ENCODE measurements at regions not wholly inside any gene's neighbourhood (a gene's known extent, or its start where the extent isn't known, plus 50 kb on each side); places are given as distances from the start of the nearest gene placed in this dataset.

DNA sequence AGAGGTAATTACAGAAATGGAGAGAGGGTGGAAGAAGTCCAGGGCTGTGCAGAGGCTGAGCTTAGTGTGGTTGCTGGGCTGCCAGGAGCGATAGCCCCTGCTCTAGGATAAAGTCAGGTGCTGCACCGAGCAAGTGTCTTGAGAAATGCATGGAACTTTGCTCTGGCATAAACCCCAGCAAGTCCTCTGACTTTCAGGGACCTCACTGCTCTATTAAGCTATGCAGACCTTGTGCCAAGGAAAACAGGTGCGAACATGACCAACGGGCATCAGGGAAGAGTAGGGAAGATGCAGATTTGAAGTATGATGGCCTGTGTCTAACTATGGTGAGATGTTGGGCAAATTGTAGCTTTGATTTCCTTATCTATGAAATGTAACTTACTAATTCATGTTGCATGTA is 416.8 kb downstream of the NR2F2 start:
- no peak for DNase-seq

DNA sequence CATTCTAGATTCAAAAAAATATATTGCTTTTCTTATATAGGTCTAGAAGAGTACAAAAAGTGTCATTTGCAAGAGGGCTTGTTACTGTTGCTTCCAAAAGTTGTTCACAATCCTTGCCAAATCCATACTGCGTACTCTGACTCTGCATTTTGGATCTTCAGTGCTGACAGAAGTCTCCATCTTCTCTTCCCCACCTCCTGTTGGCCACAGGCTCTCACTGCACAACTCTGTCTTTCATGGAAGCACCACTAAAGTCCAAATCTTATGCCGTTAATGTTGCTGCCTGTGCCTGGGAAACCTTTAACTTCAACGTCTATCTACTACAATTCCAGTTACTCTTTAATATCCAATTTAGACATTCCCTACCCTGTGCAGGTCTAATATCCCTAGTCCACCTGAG is 419.9 kb downstream of the NR2F2 start:
- DNase-seq = no peak

DNA sequence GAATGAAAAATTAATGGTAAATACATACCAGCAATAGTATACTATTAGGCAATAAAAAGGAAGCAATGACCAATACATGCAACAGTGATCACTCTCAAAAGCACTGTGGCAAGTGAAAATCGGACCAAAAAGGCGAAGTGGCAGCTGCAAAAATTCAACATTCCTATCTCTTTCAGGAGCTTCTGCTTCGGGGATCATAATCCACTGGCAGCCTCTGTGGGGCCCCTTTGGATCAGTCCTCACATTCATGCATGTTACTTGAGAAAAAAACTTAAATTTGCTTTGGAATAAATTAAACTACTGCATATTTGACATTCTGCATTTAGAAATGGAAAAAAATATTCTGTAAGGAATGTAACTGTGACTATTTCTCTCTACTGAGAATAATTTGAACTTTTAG is 425.6 kb downstream of the NR2F2 start:
- DNase-seq = no peak

DNA sequence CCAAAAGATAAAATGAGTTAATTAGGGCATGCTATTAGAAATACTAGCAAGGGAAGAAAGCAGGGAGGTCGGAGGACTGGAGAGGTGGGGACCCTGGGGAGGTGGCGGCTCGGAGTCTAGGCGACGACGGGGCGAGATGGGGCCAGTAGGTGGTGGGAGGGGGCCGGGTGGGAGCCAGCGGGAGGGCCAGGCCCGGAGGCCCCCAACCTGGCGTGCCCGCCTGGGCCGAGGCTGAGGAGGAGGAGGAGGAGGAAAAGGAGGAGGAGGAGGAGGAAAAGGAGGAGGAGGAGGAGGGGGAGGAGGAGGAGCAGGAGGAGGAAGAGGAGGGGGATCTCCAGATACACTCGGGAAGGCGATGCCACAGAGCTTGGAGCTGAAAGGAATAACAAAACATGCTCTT is 426.2 kb downstream of the NR2F2 start:
- no peak for DNase-seq

DNA sequence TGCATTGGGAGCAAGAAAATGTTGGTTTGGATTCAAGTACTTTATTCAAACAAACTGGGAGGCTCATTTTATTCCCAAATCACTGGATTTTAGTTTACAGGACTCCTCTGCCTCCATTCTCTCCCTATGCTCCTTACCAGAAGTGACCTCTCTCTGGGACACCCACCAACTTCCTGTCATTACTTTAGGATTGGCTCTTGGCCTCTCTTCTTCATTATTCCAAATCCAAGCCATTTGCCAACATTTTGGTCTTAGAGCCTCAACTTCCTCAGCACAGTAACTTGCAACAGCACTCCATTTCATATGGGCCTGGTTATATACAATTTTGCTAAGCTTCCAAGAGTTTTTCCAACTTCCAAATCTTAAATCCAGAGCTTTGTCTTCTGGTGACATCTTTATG is 432.1 kb downstream of the NR2F2 start:
- no peak for DNase-seq

DNA sequence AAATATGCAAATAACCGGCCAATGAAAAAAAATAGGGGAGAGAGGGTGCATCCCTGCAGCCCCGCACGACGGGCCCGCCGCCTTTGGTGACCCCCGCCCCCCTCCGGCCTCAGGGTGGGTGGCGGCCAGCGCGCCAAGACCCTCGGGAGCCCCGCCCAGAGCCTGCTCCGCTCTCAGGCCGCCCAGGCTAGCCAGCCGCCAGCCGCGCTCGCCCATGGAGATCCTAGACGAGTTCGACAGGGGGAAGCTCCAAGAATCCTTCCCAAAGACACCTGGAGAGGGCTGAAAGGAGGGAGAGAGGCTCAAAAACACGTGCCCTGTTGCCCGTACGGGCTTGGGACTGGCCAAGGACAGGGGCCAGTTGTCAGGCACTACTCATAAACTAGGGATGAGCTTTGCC is 434.0 kb downstream of the NR2F2 start:
- DNase-seq = no peak

DNA sequence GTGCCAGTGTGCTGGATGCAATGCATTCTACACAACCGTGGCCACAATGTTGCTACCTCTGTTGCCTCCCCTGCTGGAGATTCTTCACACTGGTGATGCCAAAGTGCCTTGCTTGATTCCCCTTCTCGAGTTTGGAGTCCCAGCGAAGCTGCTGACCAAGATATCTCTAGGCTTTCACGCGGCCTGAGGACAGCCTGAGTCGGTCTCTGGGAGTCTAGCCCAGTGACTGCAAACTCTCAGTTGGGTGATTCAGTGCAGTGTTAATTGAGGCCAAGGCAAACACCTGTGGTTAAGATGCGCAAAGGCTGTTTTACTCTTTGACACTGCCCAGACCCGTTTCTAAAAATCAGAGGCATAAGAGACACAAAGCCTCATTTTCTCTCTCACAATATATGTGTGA is 434.4 kb downstream of the NR2F2 start:
- DNase-seq = no peak

DNA sequence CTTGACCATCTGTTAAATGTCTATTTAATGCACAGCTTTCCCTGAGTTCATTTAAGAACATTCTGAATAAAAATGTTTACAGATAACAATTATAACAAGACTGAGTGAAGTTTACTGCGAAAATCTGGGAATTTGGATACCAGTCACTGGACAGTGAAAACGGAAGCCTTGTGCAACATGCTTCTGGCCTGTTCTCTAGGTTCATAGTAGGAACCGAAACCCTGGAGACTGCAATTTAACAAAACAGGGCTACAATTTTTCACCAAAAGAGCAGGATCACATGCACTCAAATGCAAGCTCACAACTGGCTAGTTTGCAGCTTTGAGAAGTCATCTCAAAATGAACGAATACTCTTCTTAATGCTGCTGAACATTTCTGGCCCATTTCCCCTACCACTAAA is 435.9 kb downstream of the NR2F2 start:
- DNase-seq = no peak

DNA sequence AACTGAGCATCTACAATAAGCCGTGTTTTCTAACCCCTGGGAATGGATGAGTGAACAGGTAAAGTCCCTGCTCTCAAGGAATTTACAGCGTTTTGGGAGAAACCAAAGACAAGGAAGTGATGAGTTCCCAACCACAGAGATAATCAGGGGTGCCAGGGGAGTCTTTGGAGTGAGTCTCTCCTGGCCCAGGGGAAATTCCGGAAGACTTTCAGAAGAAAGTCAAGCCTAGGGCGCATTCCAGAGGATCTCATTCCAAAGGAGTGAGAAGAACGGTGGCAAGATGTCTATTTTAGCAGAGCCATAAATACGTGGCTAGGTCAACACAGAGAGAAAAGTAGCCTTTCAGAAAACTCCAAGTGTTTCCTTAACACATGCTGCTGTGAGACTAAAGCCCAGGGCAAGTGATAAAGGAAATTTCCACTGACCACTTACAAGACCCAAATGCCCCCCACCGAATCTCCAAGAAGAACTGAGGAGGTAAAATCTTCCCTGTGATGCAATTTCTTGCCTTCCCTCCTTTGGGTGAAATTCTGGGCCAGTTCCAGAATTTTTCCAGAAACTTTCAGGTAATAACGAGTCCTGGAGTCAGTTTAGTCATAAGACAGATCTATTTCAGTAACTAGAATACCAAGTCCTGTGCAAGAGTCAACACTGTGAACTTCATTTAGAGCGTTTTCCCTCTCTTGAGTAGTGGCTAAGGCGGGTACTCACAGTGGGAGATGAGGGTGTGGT is 437.4 kb downstream of the NR2F2 start:
- no peak for DNase-seq

DNA sequence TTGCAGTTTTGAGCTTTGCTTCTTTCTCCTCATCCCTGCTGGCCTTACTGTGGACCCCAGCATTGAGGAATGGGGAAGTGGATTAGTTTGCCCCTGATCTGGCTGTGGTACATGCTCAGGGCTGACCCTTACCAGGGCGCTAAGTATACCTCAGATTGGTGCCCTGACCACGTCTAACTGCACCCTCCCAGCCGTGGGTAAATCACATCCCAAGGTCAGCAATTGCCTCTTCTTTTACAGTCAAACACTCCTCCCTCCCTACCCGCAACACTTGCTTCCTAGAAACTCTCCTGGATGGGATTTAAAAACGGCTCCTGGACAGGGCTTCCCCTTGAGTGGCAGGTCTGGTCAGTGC is 437.9 kb downstream of the NR2F2 start:
- no peak for DNase-seq

DNA sequence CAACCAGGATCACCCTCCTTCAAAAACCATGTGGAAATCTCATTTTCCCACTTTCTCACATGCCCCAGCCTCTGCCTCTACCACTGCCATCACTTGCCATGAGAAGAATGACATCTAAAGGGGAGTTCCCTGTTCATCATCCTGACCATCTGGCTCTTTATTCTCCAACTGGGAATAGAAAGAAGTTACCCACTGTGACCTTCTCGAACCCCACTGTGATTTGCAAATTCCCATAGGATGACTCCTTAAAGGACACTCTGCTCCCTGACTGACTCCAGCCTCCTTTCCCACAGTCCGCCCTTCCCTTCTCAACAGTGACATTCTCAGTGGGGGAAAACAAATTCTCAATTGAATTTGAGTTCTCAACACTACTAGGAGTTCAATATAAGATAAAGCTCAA is 440.5 kb downstream of the NR2F2 start:
- no peak for DNase-seq

DNA sequence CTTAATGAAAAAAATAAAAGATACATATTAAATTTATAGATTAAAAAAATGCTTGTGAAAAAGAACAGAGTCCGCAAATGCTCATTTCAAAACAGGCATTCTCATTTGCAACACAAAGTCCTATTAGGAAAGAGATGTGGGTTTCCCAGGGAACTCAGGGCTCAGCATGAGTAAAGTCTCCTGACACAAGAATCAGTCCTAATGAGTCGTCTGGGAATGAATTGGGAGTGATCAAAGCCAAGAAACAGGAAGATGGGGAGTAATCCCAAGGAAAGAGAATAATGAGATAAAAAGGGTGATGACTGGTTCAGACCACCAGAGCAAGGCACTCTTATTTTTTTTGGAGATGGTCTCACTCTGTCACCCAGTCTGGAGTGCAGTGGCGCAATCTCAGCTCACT is 443.7 kb downstream of the NR2F2 start:
- no peak for DNase-seq

DNA sequence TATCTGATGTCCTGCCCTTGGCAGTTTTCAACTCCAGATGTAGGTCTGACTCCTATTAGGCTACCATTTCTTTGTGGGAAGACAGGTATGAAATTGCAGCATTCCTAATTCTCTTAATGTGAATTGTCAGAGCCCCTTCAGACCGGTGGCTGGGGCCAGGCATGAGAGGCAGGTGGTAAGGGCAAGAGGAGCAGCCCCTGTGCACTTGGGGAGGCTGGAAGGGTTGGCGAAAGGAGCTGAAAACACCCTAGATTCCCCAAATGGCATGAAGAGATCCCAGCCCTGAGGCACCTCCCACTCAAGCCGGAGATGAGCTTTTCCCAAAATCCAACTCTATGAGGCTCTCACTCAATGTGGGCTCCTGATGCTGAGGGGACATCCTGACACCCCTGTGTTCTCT is 453.2 kb downstream of the NR2F2 start:
- no peak for DNase-seq

DNA sequence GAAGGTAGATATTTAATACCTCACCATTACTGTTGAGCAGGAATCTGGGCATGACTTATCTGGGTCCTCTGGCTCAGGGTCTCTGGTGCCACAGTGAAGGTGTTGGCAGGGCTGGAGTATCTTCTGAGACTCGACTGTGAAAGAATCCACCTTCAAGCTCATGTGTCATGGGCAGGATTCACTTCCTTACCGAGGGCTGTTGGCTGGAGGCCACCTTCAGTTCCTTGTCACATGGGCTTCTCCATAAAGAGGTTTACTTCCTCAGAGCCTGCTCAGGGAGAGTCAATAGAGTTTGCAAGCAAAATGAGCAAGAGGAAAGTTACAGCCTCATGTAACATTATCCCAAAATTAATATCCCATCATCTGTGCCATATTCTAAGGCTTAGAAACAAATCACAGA is 459.5 kb downstream of the NR2F2 start:
- no peak for DNase-seq

DNA sequence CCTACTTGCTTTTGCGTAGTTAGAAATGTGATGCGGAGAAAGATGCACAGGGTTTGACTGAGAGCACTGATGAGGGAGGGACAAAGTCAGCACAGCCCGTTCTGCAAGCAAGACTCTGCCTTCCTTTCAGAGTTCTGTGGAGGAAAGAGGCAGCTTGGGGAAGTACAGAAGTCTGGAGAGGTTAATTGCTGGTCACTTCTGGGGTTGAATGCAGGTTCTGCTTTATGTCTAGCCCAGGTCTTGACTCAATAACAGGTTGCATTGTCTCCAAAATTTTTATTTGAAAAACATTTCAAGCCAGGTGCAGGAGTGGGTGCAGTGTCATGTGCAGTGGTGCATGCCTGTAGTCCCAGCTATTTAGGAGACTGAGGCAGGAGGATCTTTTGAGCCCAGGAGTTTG is 461.7 kb downstream of the NR2F2 start:
- no peak for DNase-seq

DNA sequence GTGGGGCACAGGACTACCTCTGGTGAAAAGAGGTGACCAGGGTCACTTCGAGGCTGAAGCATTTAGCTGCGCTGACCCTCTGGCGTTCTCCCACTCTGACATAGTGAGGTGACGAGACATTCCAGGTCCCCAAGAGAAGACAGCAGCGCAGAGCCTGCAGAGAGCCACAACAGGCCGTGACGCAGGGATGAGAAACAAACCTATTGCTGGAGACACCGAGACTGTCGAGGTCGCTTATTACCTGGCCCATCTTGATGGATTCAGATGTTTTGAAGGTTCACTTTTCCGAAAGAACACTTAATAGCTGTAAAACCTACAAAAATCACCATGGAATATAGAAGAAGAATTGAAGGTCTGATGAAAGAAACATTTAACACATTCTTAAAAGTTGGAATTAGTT is 466.3 kb downstream of the NR2F2 start:
- no peak for DNase-seq

DNA sequence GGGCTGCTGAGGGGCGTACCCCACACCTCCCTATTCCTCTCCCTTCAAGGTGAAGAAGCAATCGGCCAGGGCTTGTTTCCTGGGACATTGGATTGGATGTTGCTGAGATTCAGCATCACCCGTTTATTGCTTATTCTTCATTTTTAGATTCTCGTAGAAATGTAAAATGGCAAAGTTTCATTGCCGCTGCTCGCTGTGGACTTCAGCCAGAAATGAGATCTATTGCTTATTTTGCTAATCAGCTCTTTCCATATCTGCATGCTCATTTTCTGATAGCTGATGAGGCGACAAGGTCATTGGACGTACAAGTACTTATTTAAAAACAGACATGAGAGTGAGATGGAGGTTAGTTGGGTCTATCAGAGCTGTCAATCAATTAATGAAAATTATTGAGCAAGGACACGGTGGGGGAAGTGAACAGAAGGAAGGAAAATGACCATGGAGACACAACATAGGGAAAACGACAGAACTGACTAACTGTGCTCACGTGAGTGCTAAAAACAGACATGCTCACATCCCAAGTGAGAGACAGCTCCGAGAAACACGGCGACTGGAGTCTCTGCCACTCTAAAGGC is 471.2 kb downstream of the NR2F2 start:
- no peak for DNase-seq

DNA sequence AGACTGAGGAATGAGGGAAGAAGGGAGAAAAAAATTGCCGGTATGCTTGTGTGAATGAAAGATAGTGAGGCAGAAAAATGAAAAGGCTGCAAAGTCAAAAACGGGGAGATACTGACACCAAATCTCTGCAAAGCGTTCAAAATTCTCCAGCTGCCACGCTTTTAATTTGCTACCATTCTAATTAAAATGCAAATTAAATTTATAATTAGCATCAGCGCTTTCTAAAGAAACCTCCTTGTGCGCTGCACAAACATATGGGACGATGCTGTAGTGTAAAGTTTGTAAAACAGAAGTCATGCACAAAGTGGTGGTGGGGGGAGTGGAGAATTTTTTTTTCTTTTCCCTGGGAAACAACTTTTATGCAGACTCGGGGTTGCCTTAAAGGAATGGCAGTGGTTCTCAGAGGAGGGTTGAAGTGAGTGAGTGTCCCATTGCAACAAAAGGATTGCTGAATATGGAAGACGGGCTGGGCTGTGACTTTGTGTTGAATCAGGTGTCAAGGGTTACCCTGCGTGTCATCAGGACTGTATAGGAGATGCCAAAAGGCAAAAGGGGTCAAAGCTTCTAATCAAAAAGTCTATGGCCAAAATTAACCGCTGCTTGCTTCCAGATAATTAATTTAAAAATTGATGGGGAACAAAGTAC is 472.2 kb downstream of the NR2F2 start:
- DNase-seq = no peak

DNA sequence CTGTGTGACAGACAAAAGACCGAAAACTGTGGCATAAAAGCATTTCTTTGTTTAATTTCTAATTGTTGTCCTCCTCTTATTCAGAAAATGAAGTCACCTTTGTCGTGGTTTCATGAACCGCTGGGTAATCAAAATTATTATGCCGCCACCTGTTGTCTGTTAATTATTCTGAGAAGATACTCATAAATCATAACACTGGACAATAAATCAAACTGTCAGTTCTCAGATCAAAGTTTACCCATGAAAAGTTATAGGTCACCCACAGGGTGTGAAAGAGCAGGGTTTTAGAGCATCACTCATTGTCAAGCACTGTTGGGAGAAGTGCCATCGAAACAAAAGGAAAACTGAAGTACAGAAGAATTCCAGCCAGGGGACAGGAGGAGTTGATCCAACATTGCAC is 474.3 kb downstream of the NR2F2 start:
- no peak for DNase-seq

DNA sequence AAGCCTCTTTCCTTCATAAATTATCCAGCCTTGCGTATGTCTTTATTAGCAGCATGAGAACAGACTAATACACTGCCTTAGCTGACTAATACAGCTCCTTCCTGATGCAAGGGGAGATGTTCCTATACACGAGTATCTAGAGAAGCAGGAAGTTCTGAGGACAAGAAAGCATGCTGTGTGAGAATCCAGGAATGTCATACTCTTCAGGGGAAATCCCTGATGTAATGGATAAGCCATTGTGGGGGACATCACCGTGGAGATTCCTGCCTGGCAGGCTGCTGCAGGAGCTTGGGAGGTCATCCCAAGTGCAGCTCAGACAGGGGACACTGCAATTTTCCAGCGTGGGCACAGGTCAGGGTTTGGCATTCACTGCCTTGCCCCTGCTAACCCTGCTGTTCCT is 476.9 kb downstream of the NR2F2 start:
- no peak for DNase-seq

DNA sequence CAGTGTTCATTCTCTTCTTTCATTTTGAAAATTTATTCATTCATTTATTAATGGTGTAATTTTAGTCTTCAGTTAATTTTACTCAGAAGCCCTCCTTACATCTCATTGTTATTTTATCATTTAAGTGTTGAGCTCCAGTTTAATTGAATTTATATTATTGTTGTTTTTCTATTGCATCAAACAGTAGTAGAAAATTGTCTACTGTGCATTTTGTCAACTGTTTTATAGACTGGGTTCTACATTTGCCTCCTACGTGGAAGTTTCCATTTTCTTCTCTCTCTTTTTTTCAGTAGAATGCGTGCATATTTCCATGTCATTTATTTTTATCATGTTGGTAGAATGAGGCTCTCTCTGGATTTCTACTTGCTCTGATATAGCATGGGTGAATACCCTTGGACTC is 487.4 kb downstream of the NR2F2 start:
- DNase-seq = no peak

DNA sequence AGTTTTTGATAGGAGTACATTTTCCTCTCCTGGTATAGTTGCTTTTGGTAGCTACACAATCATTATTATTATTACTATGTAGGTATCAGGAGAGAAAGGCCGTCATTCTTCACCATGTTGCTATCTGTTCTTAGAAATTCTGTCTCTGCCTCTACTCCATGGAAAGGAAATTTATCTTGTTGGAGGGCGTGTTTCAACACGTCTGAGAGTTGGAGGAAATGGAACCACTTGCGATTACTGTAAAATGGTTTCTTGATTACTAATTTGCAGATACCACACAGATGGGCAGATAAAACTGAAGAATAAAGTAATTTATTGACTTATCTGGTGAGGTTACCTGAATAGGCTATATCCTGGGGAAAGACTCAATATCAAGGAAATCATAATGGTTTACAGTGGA is 488.4 kb downstream of the NR2F2 start:
- no peak for DNase-seq

DNA sequence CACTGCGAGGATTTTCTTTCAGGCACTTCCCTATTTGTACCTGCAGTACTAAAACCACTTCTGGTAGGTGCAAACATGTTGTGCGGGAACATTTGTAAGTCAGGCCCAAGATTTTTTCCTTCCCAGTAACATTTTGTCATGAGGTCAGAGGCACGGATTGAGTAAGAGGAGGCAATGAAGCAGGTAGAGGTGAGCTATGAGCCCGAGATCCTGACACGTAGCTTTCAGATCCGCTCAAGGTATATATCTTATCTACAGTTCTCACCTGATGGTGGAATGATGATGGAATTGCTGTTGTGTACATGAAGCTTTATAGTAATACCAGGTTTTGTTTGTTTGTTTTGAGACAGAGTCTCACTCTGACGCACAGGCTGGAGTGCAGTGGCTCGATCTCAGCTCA is 497.5 kb downstream of the NR2F2 start:
- DNase-seq = no peak

DNA sequence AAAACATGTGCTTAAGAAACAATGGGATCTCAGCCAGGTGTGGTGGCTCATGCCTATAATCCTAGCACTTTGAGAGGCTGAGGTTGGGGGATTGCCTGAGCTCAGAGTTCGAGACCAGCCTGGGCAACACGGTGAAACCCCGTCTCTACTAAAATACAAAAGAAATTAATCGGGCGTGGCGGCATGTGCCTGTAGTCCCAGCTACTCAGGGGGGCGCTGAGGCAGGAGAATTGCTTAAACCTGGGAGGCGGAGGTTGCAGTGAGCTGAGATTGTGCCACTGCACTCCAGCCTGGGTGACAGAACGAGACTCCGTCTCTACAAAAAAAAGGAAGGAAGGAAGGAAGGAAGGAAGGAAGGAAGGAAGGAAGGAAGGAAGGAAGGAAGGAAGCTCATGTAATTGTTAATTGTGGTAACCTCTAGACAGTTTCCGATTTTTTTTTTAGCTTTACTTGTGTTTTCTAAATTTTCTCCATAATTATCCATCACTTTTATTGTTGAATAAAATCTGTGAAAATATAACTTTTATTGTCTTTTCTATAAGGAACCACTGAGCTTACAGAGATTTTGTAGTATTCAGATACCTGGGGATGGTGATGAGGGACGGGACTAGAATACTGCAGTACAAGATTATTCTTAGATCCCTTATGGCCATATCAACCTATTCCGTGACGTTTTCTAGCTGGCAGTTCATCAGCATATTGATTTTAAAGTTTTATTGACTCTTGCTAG is 506.9 kb downstream of the NR2F2 start:
- DNase-seq = no peak

Data from activated CD4-positive, alpha-beta T cell treated with anti-CD3 and anti-CD28 coated beads for 4 hours (primary cell).